ENCODE measurements at regions not wholly inside any gene's neighbourhood (a gene's known extent, or its start where the extent isn't known, plus 50 kb on each side); places are given as distances from the start of the nearest gene placed in this dataset.
"Not testable (repeated sequence)": the region's sequence is repeated elsewhere in the genome, so short reads cannot be mapped to it uniquely, and the experiment has no call there.

GRCh38 chr3:167102071-167102470 lies 278.0 kb downstream of the ZBBX start:
- no peak for DNase-seq

- DNase-seq = no peak
Observed at GRCh38 chr3:167100651-167101050, 279.4 kb downstream of the ZBBX start.

GRCh38 chr3:167100200-167100599 lies 279.9 kb downstream of the ZBBX start:
- no peak for DNase-seq

DNA sequence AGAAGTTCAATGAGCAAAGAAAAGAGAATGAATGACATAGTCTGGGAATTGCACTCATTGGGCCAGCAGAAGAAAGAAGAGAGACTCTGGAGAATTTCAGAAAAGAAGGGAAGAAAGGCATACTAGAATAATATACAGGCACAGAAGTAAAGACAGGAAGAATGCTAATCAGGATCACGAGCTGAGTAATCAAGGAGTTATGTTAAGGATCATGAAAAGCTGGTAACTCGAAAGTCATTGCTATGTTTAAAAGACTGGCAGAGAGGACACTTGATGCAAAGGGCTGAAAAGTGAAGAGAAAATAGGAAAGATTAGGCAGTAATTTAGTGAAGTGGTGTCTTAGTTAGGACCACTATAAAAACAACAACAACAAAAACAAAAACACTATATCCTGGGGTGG lies 284.1 kb downstream of the ZBBX start:
- no peak for DNase-seq

GRCh38 chr3:167094632-167095031 lies 285.5 kb downstream of the ZBBX start:
- no peak for DNase-seq

DNA sequence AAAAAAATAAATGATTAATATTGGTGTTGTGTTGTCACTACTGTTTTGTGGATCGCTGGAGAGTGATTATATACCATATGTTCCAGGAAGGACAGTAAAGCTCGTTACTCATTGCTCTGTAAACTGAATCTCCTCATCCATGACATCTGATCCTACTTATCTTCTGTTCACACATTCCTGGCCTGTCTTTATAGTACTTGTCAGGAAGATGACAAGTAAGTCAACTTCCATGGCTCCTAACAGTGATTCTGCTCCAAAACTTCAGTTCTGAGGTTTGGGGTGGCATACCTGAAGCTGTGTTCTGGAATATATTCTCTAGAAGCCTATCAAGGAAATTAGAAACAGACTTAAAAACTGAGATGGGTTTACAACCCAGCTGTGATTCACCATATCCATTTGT lies 288.9 kb downstream of the ZBBX start:
- no peak for DNase-seq

DNA sequence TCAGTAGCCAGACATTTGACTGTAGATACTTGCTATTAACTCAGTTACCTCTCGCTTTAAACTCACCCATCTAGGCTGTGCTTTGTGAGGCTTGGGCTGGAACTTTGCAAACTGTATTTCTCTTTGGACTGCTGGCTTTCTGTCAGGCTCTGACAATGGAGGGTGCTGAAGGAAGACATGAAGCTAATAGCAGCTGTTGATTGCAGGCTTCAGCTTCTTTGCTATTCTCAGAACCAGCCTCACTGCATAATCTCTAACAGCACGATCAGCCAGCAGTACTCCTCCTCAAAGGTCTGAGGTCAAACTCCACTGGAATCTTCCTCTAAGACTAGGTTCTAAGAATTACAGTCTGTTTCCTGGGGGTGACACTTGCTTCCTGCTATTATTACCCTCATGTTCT lies 295.6 kb downstream of the ZBBX start:
- no peak for DNase-seq

DNA sequence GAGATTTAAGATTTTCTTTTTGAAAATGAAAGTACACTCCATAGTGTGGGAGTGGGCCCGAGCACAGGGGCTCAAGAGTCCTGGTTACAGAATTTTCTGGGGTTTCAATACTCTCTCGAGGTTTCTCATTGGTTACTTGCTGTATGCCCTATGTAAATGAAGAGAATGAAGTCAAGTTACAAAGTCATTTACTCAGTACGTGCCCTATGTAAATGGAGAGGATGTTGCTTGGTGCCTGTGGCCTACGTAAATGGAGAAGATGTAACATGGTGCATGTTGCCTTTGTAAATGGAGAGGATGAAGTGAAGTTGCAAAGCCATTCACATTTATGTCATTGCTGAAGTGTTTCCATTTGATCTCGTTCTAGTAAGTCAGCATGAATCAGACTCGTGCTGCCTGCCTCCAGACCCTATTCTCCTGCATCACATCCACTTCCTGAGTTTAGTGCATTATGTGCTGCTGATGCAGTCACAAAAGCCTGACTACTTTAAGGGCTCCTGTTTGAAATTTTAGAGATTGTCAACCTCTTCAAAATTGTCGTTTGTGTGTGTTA lies 302.0 kb downstream of the ZBBX start:
- no peak for DNase-seq

- DNase-seq = no peak
Observed at GRCh38 chr3:167067787-167068161, 312.3 kb downstream of the ZBBX start.

GRCh38 chr3:167066977-167067786 lies 312.9 kb downstream of the ZBBX start:
- no peak for DNase-seq

DNA sequence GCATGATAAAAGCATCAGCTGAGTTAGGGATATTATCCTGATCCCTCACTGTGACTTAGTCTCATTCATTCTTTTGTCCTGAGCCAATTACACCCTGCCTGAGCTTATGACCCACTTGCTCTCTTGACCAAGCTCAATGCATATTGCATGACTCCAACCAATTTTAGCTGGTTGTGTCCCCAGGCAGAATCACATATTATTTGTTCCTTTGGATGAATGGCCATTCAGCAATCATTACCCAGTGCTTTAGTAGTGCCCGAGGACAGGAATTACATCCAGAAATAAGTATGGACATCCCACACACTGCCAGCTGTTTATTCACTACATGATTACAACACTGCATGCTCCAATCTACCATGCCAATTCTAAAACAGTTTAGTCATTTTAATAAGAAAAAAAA lies 322.5 kb downstream of the ZBBX start:
- no peak for DNase-seq

DNA sequence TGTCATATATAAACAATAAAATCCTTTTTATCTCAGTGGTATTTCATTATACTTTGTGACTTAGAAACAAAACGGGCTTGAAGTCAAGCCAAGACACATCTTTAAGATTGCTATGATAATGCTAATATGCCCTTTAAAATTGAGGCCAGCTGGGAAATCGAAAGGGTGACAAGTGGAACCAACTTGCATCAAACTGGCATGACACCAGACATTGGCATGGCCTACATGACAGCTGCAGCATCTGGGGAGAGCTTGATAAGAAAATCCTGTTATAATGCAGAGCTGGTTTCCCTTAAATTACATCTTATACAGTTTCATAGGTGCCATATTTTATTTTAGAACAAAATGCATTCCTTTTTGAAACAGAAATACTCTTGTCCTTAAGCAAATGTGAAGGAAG lies 325.2 kb downstream of the ZBBX start:
- no peak for DNase-seq

DNA sequence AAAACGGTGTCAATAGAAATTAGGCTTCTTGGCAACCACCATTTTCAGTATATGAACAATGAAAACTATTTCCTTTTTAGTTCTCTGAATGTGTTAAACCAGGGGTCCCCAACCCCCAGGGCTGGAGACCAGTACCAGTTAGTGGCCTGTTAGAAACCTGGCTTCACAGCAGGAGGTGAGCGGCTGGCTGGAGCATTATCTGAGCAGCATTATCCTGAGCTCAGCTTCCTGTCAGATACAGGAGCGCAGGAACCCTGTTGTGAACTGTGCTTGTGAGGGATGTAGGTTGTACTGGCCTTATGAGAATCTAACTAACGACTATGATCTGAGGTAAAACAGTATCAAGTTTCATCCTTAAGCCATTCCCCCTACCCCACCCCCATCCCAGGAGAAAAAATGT lies 328.7 kb downstream of the ZBBX start:
- DNase-seq = no peak

GRCh38 chr3:167033866-167034265 lies 346.2 kb downstream of the ZBBX start:
- no peak for DNase-seq

DNA sequence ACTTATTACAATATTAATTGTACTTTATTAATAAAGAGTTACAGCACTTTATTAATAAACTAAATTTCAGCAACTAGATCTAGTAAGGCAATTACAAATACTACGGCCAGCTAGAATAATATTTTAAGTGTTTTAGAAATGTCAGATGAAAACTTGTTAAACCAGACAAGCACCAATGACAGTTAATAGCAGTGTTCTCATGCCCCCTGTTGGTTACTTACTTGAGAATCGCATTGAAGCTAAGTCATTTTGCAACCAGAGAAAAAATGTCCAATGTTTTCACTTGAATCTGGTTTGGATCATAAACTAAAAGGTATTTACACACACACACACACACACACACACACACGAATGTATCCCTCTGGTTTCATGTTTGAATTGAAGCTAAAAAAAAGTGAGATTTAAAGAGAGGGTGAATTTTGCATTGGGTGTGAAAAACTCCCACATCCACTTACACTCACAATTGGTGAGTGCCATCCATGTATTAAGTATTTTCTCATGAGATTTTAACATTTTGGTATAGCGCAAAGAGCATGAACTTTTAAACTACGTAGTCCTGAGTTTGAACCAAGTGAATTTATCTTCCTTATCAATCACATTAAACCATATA lies 347.7 kb downstream of the ZBBX start:
- no peak for DNase-seq

- DNase-seq = no peak
Observed at GRCh38 chr3:167031364-167032049, 348.6 kb downstream of the ZBBX start.

DNA sequence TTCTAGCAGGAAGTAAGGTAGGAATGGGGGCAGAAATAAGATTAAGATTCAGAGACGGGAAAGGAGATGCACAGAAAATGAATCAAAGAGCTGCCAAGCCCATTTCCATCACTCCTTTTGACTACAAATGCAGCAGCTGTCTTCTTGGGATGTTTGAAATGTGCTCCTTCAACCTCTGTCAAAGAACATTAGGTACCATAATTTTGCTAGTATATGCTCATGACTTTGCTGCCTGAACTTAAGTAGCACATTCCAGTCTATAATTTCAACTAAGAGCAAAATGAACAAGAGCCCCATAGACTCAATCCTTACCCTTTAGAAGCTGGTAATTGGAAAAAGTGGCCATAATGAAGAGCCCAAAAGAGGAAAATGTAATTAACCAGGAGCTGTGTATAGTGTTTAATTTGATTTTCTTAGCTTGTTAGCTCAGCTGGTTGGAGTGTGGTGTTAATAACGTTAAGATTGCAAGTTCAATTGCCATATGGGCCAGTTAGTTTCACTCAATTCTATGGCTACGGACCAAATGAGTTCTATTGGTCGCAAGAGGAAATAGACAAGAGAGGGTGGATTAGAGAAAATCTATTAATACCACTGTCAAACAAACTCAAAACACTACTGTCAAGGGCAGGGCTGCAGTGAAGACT lies 349.9 kb downstream of the ZBBX start:
- no peak for DNase-seq

DNA sequence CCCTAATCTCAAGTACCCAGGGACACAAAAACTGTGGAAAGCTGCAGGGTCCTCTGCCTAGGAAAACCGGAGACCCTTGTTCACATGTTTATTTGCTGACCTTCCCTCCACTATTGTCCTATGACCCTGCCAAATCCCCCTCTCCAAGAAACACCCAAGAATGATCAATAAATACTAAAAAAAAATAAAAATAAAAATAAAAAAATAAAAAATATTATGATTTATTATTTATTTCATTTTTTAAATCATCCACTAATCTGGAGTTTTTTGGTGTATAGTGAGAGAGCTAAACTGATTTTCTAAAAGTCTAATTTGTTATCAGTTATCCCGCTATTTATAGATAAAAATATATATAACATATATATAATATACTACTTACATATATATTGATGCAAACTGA lies 360.6 kb downstream of the ZBBX start:
- not testable (repeated sequence) for DNase-seq

- DNase-seq = not testable (repeated sequence)
Observed at GRCh38 chr3:167018591-167019111, 361.4 kb downstream of the ZBBX start.

- no peak for DNase-seq
Observed at GRCh38 chr3:167012691-167013090, 367.4 kb downstream of the ZBBX start.

GRCh38 chr3:167008791-167009190 lies 371.3 kb downstream of the ZBBX start:
- DNase-seq = no peak

- DNase-seq = no peak
Observed at GRCh38 chr3:167001374-167001773, 378.7 kb downstream of the ZBBX start.

DNA sequence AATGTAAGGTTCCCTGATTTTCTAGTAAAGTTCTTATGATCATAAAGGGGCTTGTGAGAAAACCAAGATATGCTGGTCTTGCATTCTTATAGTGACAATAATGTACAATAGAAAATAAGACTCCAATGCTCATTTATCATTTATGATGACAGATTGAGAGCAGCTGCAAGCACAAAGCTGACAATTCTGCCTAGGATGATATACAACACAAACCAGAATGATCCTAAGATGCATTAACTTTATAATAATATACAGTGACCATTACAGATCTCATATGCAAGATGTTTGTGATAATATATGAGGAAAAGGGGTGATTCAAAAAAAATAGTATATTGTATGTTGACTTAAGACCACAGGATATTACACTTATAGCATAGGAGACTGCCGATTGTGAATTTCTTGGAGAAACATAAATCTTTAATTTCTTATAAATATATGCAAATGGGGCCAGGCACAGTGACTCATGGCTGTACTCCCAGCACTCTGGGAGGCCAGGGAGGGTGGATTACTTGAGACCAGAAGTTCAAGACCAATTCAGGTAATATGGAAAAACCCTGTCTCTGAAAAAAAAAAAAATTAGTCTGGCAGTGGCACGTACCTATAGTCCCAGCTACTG lies 387.0 kb downstream of the ZBBX start:
- DNase-seq = no peak
